ENCODE measurements at regions not wholly inside any gene's neighbourhood (a gene's known extent, or its start where the extent isn't known, plus 50 kb on each side); places are given as distances from the start of the nearest gene placed in this dataset.
"Not testable (repeated sequence)": the region's sequence is repeated elsewhere in the genome, so short reads cannot be mapped to it uniquely, and the experiment has no call there.

DNA sequence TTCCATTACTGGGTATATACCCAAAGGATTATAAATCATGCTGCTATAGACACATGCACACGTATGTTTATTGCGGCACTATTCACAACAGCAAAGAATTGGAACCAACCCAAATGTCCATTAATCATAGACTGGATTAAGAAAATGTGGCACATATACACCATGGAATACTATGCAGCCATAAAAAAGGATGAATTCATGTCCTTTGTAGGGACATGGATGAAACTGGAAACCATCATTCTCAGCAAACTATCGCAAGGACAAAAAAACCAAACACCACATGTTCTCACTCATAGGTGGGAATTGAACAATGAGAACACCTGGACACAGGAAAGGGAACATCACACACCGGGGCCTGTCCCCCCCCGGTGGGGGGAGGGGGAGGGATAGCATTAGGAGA lies 363.7 kb upstream of the FMR1 start:
- intact Hi-C loops (cut with micrococcal nuclease; ENCODE audit: unreplicated experiment); H3K4me3 ChIP-seq (ENCODE audit: low read depth in 2 of 2, low read length in 2 of 2); H3K36me3 ChIP-seq (ENCODE audit: control insufficient read depth, insufficient read depth, low read length); H3K27ac ChIP-seq (ENCODE audit: low read length); H3K4me1 ChIP-seq (ENCODE audit: control insufficient read depth, insufficient read depth, low read length); H3K27me3 ChIP-seq (ENCODE audit: control insufficient read depth, insufficient read depth, low read length); BruUV-seq (replicated peaks); ATAC-seq; H3K9me3 ChIP-seq (ENCODE audit: control insufficient read depth, insufficient read depth, low read depth, low read length); POLR2A ChIA-PET; DNase-seq (ENCODE audit: low read depth, low spot score); CTCF ChIA-PET; in situ Hi-C loops (cut with HindIII; ENCODE audit: low pct_unique_long_range_greater_than_20kb, low sequenced_read_pairs): not testable (repeated sequence)

DNA sequence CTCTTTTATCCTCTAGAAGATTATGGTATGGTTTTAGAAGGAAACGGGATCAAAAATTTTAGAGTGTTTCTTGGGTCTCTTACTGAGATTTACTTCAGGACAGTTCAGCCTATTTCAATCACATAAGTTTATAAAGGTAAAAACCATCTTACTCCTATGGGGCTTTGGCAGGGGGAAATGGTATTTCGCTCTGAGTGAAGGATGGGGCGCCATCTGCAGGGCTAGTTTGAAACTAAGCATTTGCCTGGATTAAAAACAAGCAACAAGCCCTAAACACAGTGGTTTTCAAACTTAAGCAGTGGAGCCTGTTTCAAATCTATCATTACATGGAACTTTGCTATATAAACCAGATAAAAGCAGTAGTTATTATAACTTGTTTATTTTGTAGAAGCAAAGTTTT lies 361.5 kb upstream of the FMR1 start:
- intact Hi-C loops (cut with micrococcal nuclease; ENCODE audit: unreplicated experiment) (no loop called here), in situ Hi-C loops (cut with HindIII; ENCODE audit: low pct_unique_long_range_greater_than_20kb, low sequenced_read_pairs) (no loop called here)
- no peak for TF ChIP-seq POLR2AphosphoS5 (IDR thresholded peaks at IDR 0.05; ENCODE audit: low read depth, low read length)
- TF ChIP-seq, protein P1, sequence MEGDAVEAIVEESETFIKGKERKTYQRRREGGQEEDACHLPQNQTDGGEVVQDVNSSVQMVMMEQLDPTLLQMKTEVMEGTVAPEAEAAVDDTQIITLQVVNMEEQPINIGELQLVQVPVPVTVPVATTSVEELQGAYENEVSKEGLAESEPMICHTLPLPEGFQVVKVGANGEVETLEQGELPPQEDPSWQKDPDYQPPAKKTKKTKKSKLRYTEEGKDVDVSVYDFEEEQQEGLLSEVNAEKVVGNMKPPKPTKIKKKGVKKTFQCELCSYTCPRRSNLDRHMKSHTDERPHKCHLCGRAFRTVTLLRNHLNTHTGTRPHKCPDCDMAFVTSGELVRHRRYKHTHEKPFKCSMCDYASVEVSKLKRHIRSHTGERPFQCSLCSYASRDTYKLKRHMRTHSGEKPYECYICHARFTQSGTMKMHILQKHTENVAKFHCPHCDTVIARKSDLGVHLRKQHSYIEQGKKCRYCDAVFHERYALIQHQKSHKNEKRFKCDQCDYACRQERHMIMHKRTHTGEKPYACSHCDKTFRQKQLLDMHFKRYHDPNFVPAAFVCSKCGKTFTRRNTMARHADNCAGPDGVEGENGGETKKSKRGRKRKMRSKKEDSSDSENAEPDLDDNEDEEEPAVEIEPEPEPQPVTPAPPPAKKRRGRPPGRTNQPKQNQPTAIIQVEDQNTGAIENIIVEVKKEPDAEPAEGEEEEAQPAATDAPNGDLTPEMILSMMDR (IDR thresholded peaks at IDR 0.05): peak; percentile 47
- H3K4me1 ChIP-seq (ENCODE audit: control insufficient read depth, insufficient read depth, low read length): no peaks in the 10 kb centered on the region
- POLR2A ChIA-PET: no interaction called here
- no peak overlapping the region for H3K27ac ChIP-seq (ENCODE audit: low read length)
- no peak overlapping the region for H3K4me3 ChIP-seq (ENCODE audit: low read depth in 2 of 2, low read length in 2 of 2)
- CTCF ChIA-PET: no interaction called here
- H3K27me3 ChIP-seq (ENCODE audit: control insufficient read depth, insufficient read depth, low read length): no peaks in the 10 kb centered on the region
- no TSS peak for BruUV-seq (replicated peaks)
- DNase-seq (ENCODE audit: low read depth, low spot score) (no peak), ATAC-seq (no peak)
- no peaks in the 10 kb centered on the region for H3K9me3 ChIP-seq (ENCODE audit: control insufficient read depth, insufficient read depth, low read depth, low read length)
- H3K36me3 ChIP-seq (ENCODE audit: control insufficient read depth, insufficient read depth, low read length): no peaks in the 10 kb centered on the region

DNA sequence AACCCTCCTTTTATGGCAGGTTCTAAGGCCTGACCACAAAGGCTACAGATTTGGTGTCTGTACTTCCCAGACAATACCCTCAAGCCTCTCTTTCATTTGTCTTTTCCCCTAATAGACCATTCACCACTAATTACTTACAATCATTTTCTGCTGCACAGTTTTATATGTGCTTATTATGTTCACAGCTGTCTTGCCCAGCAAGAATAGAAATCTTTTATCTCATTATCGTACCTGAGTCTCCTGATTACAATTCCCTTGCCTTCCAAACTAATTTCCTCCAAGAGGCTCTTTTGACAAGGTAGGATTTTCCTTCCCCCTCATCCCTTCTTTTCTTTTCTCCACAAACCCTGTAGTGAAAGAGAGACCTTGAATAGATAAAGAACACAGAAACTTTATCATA lies 352.5 kb upstream of the FMR1 start:
- Histone ChIP-seq H3K4me3 (ENCODE audit: low read depth in 2 of 2, low read length in 2 of 2) (no peak overlapping the region), H3K27ac (ENCODE audit: low read length) (no peak overlapping the region), H3K27me3 (ENCODE audit: control insufficient read depth, insufficient read depth, low read length) (no peaks in the 10 kb centered on the region), H3K9me3 (ENCODE audit: control insufficient read depth, insufficient read depth, low read depth, low read length) (no peaks in the 10 kb centered on the region), H3K4me1 (ENCODE audit: control insufficient read depth, insufficient read depth, low read length) (no peaks in the 10 kb centered on the region), H3K36me3 (ENCODE audit: control insufficient read depth, insufficient read depth, low read length) (no peaks in the 10 kb centered on the region)
- TF ChIP-seq TCF7L2 (IDR thresholded peaks at IDR 0.05; ENCODE audit: low read depth, low read length) (no peak), SIN3A (IDR thresholded peaks at IDR 0.05; ENCODE audit: borderline replicate concordance, insufficient read depth, low read depth, low read length) (no peak), POLR2AphosphoS5 (IDR thresholded peaks at IDR 0.05; ENCODE audit: low read depth, low read length) (no peak)
- TF ChIP-seq, protein P2, sequence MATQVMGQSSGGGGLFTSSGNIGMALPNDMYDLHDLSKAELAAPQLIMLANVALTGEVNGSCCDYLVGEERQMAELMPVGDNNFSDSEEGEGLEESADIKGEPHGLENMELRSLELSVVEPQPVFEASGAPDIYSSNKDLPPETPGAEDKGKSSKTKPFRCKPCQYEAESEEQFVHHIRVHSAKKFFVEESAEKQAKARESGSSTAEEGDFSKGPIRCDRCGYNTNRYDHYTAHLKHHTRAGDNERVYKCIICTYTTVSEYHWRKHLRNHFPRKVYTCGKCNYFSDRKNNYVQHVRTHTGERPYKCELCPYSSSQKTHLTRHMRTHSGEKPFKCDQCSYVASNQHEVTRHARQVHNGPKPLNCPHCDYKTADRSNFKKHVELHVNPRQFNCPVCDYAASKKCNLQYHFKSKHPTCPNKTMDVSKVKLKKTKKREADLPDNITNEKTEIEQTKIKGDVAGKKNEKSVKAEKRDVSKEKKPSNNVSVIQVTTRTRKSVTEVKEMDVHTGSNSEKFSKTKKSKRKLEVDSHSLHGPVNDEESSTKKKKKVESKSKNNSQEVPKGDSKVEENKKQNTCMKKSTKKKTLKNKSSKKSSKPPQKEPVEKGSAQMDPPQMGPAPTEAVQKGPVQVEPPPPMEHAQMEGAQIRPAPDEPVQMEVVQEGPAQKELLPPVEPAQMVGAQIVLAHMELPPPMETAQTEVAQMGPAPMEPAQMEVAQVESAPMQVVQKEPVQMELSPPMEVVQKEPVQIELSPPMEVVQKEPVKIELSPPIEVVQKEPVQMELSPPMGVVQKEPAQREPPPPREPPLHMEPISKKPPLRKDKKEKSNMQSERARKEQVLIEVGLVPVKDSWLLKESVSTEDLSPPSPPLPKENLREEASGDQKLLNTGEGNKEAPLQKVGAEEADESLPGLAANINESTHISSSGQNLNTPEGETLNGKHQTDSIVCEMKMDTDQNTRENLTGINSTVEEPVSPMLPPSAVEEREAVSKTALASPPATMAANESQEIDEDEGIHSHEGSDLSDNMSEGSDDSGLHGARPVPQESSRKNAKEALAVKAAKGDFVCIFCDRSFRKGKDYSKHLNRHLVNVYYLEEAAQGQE (IDR thresholded peaks at IDR 0.05; ENCODE audit: insufficient read depth in 1 of 2, low read depth in 2 of 2, low read length in 1 of 2): no peak
- TF ChIP-seq, protein P1 (IDR thresholded peaks at IDR 0.05): no peak
- no TSS peak for BruUV-seq (replicated peaks)
- intact Hi-C loops (cut with micrococcal nuclease; ENCODE audit: unreplicated experiment) (no loop called here), in situ Hi-C loops (cut with HindIII; ENCODE audit: low pct_unique_long_range_greater_than_20kb, low sequenced_read_pairs) (no loop called here)
- ChIA-PET POLR2A (no interaction called here), CTCF (no interaction called here)
- DNase-seq (ENCODE audit: low read depth, low spot score): no peak
- no peak for ATAC-seq

All from Panc1 (cell line).